ENCODE measurements at regions not wholly inside any gene's neighbourhood (a gene's known extent, or its start where the extent isn't known, plus 50 kb on each side); places are given as distances from the start of the nearest gene placed in this dataset. TPM values are rescaled to one million over a fixed set of nuclear protein-coding genes. Genes with fewer than 3 reads are reported as not detected.

Small RNA genes lying in the stretch of these regions (microRNA-seq; reads per million reads assigned to microRNA genes)
- gene MIR221 (ENCODE audit: insufficient read depth in 1 of 2, insufficient read length in 1 of 2, unreplicated experiment in 1 of 2) (19,272 to 36,187 reads per million in 2 experiments), gene MIR222 (ENCODE audit: insufficient read depth in 1 of 2, insufficient read length in 1 of 2, unreplicated experiment in 1 of 2) (4,229 to 15,991 reads per million in 2 experiments), gene RF00017 (ENCODE audit: insufficient read depth, insufficient read length) (not detected), gene RF00591 (ENCODE audit: insufficient read depth, insufficient read length) (not detected)

Small RNA genes lying in the stretch of these regions (small RNA-seq; reads per million reads assigned to genes)
- gene MIR221: 42.1 to 11,341 (median 3,486) reads per million in 5 experiments
- gene MIR222: 186 to 20,653 (median 12,067) reads per million in 5 experiments
- gene RF00017: 0 reads per million in 5 experiments
- gene RF00591: 0 reads per million in 5 experiments

All from IMR-90 (cell line).